GM21390 (cell line): ENCODE measurements at regions not wholly inside any gene's neighbourhood (a gene's known extent, or its start where the extent isn't known, plus 50 kb on each side); places are given as distances from the start of the nearest gene placed in this dataset.
"Not testable (repeated sequence)": the region's sequence is repeated elsewhere in the genome, so short reads cannot be mapped to it uniquely, and the experiment has no call there.

Experiments used
- ATAC-seq: cut with Tn5 transposase; IDR thresholded peaks from one replicate; pipeline ENCODE4 v1.9.1; 2021; ENCODE audit not compliant: unreplicated experiment

- no peak for ATAC-seq
Observed at GRCh38 chrX:23061116-23061515, 61.4 kb downstream of the DDX53 start.

GRCh38 chrX:23062359-23062758, 62.6 kb downstream of the DDX53 start:
- no peak for ATAC-seq

- peak; percentile 83 for ATAC-seq
Observed at GRCh38 chrX:23066588-23067281, 67.0 kb downstream of the DDX53 start.

DNA sequence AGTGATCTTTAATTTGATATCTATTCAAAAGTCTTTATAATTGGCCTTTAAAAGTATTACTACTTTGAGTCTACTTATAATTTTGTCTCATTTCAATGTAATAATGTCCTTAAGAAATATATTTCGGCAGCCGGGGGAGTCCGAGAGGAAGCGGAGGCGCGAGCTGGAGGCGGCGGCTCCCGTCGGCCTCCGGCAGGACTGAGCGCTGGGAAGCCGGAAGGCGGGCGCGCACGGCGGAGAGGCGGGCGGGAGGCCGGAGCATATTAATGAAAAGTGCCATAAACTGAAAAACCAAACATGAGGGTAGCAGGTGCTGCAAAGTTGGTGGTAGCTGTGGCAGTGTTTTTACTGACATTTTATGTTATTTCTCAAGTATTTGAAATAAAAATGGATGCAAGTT, 75.7 kb downstream of the DDX53 start:
- ATAC-seq, result not testable (repeated sequence)

DNA sequence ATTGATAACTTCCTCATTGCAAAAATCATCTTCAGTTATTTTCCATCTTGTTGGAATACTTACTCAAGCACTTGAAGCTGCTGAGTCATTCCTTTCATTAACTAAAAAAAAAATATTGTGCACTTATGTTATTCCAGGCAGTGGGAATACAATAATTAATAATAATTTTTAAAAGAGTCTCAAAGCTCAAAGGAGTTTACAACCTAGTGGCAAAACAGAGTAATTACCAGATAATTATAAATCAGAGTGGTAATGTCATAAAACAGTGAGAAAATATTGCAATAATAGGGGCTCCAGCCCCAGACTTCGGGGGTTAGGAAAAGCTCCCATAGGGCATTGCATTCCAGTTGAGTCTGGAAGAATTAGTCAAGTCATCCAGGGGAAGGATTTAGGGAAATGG, 79.6 kb downstream of the DDX53 start:
- no peak for ATAC-seq

DNA sequence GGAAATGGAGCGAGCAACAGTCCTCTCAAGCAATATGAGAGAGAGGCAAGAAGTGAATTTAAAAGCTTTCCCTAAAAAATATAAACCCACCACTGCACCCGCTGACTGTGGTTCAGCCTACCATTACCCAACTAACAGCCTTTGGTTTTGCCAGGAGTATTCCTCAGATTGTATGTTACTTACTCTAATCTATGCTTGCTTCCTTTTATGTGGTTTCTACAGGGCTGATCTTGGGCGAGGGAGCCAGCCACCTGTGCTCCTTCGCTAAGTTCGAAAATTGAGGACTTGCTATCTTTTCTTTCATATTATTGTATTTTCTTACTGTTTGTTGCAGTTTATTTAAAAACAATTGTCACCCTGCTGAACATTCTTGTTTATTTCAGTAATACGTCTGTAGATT, 101.1 kb downstream of the DDX53 start:
- no peak for ATAC-seq

- ATAC-seq, result no peak
Observed at GRCh38 chrX:23103546-23103945, 103.8 kb downstream of the DDX53 start.

- ATAC-seq, result no peak
Observed at GRCh38 chrX:23114241-23114640, 114.5 kb downstream of the DDX53 start.

DNA sequence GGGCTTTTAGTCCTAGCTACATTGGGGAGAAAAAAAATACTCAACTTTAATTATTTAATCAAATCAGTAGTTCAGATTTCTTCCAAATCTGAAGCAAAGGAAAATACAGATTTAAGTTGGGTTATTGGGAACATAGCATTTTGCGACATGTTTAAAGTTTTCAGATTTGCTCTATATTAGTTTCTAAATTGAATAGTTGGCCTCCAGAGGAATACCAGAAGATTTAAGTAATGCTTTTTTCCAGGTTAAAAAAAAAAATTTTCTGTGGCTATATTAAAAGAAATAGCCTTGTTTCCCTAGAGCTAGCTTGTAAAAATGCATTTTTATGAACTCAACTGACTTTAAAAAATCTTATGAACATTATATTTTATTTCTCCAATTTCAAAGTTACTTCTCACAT, 115.9 kb downstream of the DDX53 start:
- no peak for ATAC-seq

- ATAC-seq, result no peak
Observed at GRCh38 chrX:23118163-23118562, 118.4 kb downstream of the DDX53 start.

- ATAC-seq, result no peak
Observed at GRCh38 chrX:23118890-23119527, 119.2 kb downstream of the DDX53 start.

GRCh38 chrX:23127586-23127985, 127.8 kb downstream of the DDX53 start:
- ATAC-seq, result no peak

GRCh38 chrX:23133551-23133950, 133.8 kb downstream of the DDX53 start:
- ATAC-seq, result no peak

DNA sequence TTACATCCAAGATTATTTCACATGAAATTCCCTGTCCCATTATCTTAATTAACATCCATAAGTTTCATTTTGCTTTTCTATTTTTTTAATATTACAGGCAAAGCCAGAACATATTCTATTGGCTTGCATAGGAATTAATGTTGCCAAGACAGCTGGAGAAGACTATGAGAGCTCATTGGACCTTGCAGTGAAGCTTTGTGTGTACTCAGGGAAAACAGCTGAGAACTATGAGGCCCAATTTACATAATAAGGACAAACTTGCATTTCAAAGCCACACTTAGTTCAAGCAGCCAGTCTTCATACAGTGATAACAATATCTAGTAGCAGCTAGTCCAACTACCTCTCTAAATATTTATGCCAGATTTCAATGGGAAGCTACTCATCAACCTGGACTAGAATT, 134.4 kb downstream of the DDX53 start:
- ATAC-seq, result no peak

GRCh38 chrX:23136816-23137215, 137.1 kb downstream of the DDX53 start:
- no peak for ATAC-seq

GRCh38 chrX:23168291-23168690, 166.4 kb upstream of the PTCHD1 start:
- no peak for ATAC-seq

DNA sequence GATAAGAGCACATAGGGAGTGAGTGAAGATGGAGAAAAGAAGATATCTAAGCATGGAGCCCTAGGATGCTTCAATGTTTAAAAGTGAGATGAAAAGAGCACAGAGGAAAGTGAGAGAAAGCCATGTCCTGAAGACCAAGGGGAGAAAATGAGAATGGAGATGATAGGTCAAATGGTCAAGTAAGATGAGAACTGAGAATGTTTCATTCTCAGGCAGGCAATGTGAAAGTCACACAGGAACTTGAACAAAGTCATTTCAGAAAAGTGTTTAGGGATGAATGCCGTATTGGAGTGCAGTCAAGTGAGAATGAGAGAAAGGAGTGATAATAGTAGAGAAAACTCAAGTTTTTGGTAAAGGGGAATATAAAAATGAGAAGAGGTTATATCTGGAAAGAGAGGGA, 148.7 kb upstream of the PTCHD1 start:
- ATAC-seq, result peak; percentile 85

GRCh38 chrX:23187819-23188218, 146.8 kb upstream of the PTCHD1 start:
- ATAC-seq, result no peak

- ATAC-seq, result no peak
Observed at GRCh38 chrX:23194885-23195554, 139.6 kb upstream of the PTCHD1 start.

DNA sequence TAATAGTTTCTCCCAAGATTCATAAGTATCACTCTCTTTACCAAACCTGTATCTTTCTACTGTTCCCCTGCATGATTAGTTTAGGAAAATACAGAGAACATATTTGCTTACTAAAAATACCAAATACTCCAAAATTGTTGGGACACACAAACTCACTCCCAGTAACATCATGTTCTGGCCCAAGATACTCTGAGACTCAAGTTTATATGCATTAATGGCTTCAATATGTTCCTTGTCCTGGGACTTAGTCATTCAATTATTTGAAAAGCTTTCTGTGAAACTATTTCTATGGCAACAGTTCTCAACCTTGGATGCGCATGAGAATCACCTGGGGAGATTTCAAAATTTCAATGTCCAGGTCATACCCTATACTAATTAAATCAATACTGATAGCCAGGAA, 138.9 kb upstream of the PTCHD1 start:
- ATAC-seq, result no peak

GRCh38 chrX:23201706-23202105, 132.9 kb upstream of the PTCHD1 start:
- ATAC-seq, result no peak

DNA sequence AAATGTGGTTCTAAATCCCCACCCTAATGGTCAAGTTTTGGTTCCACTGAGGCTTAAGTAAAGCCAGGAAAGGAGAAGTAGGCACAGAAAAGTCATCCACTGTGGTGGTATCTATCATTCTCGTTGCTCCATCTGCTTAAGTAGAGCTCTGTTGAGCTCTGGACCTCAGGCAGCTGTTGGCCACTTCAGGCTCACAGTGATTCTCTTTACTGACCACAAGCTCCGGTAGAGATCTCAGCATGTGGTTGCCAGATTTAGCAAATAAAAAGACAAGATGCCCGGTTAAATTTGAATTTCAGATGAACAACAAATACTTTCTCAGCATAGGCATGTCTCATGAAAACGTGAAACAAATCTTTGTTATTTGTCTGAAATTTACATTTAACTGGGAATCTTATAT, 132.3 kb upstream of the PTCHD1 start:
- no peak for ATAC-seq
